Activated B cell treated with CpG ODN at 0.5 μM for 24 hours (primary cell): ENCODE measurements at regions not wholly inside any gene's neighbourhood (a gene's known extent, or its start where the extent isn't known, plus 50 kb on each side); places are given as distances from the start of the nearest gene placed in this dataset.
"Not testable (repeated sequence)": the region's sequence is repeated elsewhere in the genome, so short reads cannot be mapped to it uniquely, and the experiment has no call there.

Source experiments
- ATAC-seq: fragments of 200-7000 bp; cut with Tn5 transposase; one replicate; pipeline ENCODE4 v1.10.0; 2021; ENCODE audit warnings: low read depth, mild to moderate bottlenecking, moderate library complexity
- CTCF ChIA-PET: fragments of 350-600 bp; sonication (Branson Sonifier 250); formaldehyde crosslinking; loops from one replicate; lab custom pipeline; 2021; ENCODE audit warnings: antibody characterized with exemption; lab: Charles Lee
- POLR2A ChIA-PET: fragments of 350-600 bp; sonication (Branson Sonifier 250); formaldehyde crosslinking; loops from one replicate; lab custom pipeline; 2021; ENCODE audit warnings: antibody characterized with exemption; lab: Charles Lee
- DNase-seq: peaks from one replicate; pipeline ENCODE4 v3.0.0; 2022
- H3K27ac Mint-ChIP-seq: one replicate; pipeline ENCODE4 v1.8.0; 2020; ENCODE audit warnings: mixed read lengths
- H3K27me3 Mint-ChIP-seq: one replicate; pipeline ENCODE4 v1.8.0; 2021; ENCODE audit warnings: mixed read lengths
- H3K36me3 Mint-ChIP-seq: one replicate; pipeline ENCODE4 v1.8.0; 2021; ENCODE audit warnings: low read depth, mixed read lengths
- H3K4me1 Mint-ChIP-seq: one replicate; pipeline ENCODE4 v1.8.0; 2021; ENCODE audit warnings: mixed read lengths
- H3K4me3 Mint-ChIP-seq: one replicate; pipeline ENCODE4 v1.8.0; 2020; ENCODE audit warnings: mild to moderate bottlenecking, mixed read lengths
- H3K9me3 Mint-ChIP-seq: one replicate; pipeline ENCODE4 v1.8.0; 2020; ENCODE audit warnings: mixed read lengths
- CTCF ChIP-seq: fragments of 200-600 bp; IDR thresholded peaks from one replicate; pipeline ENCODE4 v1.8.0; 2022; ENCODE audit warnings: antibody characterized with exemption, mild to moderate bottlenecking
- intact Hi-C: fragments of 100-400 bp; cut with micrococcal nuclease; formaldehyde crosslinking; loops from one replicate; pipeline ENCODE4 v1.15.1; 2024

DNA sequence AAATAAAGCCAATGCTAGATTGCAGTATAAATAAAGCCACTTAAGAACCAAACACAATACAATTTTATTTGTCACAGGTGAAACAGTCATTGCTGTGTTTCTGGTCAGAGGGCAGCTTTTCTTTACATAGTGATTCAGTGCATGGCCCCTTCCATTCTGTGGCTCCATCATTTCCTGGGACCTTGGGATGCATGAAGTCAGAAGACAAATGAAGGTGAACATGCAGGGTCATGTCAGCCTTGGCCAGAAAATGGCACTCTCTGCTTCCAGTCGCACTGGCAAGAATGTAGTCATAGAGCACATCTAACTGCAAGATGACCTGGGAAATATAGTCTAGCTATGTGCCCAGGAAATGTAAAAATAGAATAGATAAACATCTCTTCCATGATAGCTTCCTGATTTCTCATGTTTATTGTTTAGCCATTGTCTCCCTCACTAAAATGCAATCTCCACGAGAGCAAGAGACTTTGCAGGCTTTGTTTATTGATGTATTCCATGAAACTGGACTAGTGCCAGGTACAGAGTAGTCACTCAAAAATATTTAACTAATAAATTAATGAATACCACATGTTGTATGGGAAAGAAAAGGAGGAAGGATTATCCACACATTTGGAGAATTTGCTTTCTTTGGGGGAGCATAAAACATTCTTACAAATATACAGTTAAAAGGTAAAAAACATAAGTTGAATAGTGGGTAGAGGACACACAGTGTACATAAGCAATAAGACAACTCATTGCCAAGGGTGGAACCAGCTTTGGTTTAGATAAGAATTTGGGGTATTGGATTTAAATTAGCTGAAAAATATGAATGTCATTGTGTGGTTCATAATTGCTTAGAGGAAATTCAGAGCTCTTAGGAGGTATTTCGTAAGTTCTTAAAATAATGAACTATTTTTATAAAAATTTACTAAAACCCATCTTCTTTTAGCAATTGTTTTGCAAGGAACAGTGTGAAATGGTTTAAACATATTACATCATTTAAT lies 343.8 kb downstream of the PID1 start:
- Mint-ChIP-seq H3K9me3 (peaks cover 13% of the 10 kb centered on the region), H3K27ac (no peak overlapping the region), H3K27me3 (no peaks in the 10 kb centered on the region), H3K4me1 (no peaks in the 10 kb centered on the region), H3K4me3 (no peak overlapping the region), H3K36me3 (no peaks in the 10 kb centered on the region)
- intact Hi-C loops: no loop called here
- TF ChIP-seq CTCF: no peak
- ChIA-PET CTCF (no interaction called here), POLR2A (no interaction called here)
- ATAC-seq (no peak), DNase-seq (no peak)

GRCh38 chr2:228919808-228920207 lies 351.3 kb downstream of the PID1 start:
- ChIA-PET CTCF (no interaction called here), POLR2A (no interaction called here)
- H3K9me3 Mint-ChIP-seq: peaks cover 5% of the 10 kb centered on the region
- ATAC-seq (no peak), DNase-seq (no peak)
- intact Hi-C loops: no loop called here
- no peaks in the 10 kb centered on the region for H3K4me1 Mint-ChIP-seq
- no peaks in the 10 kb centered on the region for H3K36me3 Mint-ChIP-seq
- no peak overlapping the region for H3K27ac Mint-ChIP-seq
- H3K27me3 Mint-ChIP-seq: no peaks in the 10 kb centered on the region
- no peak overlapping the region for H3K4me3 Mint-ChIP-seq
- no peak for TF ChIP-seq CTCF

- POLR2A ChIA-PET: no interaction called here
- H3K27me3 Mint-ChIP-seq: no peaks in the 10 kb centered on the region
- intact Hi-C loops: no loop called here
These were observed 353.9 kb downstream of the PID1 start for GRCh38 chr2:228917220-228917619.

DNA sequence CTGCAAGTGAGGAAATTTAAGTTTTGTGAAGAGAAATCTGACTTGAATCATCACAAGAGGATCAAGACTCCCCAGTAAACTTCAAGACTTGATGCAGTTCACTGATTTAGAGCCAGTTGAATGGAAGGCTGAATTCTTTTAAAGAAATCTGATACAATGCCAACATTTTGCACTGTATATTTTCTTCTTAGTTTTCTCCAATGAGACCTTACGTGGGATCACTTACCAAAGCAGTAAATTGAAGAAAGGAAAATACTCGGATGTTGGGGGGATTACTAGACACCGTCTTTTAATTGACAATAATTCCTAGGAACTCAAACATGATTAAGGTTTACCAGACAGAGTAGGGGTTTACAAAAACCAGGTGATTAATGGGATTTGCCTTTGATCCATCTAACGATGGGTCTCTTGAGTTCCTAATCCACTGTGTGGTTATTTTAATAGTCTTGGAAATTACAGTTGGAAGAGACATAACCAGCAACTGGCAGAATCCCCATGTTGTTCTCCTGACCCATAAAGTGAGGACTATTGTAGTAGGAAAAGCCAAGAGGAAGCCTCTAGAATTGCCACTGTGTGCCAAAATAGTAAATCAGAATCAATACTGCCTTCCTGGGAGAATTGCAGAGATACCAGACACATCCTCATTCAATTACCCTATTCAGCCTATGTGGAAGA lies 354.5 kb downstream of the PID1 start:
- ATAC-seq (no peak), DNase-seq (no peak)
- Mint-ChIP-seq H3K4me1 (no peaks in the 10 kb centered on the region), H3K9me3 (no peaks in the 10 kb centered on the region), H3K36me3 (no peaks in the 10 kb centered on the region), H3K4me3 (no peak overlapping the region), H3K27me3 (no peaks in the 10 kb centered on the region), H3K27ac (no peak overlapping the region)
- ChIA-PET POLR2A (no interaction called here), CTCF (no interaction called here)
- intact Hi-C loops: no loop called here
- TF ChIP-seq CTCF: no peak

More at GRCh38 chr2:228917220-228917619, 353.9 kb downstream of the PID1 start:
- CTCF ChIA-PET: no interaction called here
- DNase-seq: no peak
- no peaks in the 10 kb centered on the region for H3K9me3 Mint-ChIP-seq
- no peaks in the 10 kb centered on the region for H3K4me1 Mint-ChIP-seq
- no peak overlapping the region for H3K4me3 Mint-ChIP-seq
- no peak for ATAC-seq
- no peaks in the 10 kb centered on the region for H3K36me3 Mint-ChIP-seq
- no peak overlapping the region for H3K27ac Mint-ChIP-seq
- no peak for TF ChIP-seq CTCF

DNA sequence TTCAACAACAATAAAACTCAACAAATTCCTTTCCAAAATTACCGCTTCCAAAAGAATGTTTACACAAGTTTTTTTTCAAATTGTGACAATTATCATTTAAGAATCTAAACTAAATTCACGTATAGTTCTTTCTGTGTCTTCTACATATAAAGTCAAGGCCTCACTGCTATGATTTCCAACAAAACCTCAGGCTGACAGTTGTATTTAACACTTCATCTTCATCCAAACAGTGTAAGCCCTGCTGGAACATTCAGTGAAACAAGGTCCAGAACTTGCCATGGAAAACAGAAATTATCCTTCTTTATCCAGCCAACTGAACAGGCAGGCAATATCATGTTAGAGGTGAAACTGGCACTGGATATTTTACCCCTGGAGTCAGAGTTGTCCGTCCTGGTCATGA lies 357.9 kb downstream of the PID1 start:
- Mint-ChIP-seq H3K27ac (no peak overlapping the region), H3K4me3 (no peak overlapping the region), H3K4me1 (no peaks in the 10 kb centered on the region), H3K36me3 (no peaks in the 10 kb centered on the region), H3K9me3 (no peaks in the 10 kb centered on the region), H3K27me3 (no peaks in the 10 kb centered on the region)
- no peak for TF ChIP-seq CTCF
- ATAC-seq (no peak), DNase-seq (no peak)
- POLR2A ChIA-PET: no interaction called here
- intact Hi-C loops: no loop called here
- CTCF ChIA-PET: no interaction called here

GRCh38 chr2:228910872-228911271 lies 360.2 kb downstream of the PID1 start:
- intact Hi-C loops, H3K4me3 Mint-ChIP-seq, CTCF ChIA-PET, ATAC-seq, H3K9me3 Mint-ChIP-seq, H3K27me3 Mint-ChIP-seq, H3K36me3 Mint-ChIP-seq, DNase-seq, H3K27ac Mint-ChIP-seq, H3K4me1 Mint-ChIP-seq, POLR2A ChIA-PET: not testable (repeated sequence)
